IMR-90 (cell line): ENCODE measurements at regions not wholly inside any gene's neighbourhood (a gene's known extent, or its start where the extent isn't known, plus 50 kb on each side); places are given as distances from the start of the nearest gene placed in this dataset.

Experiments used
- ATAC-seq: fragments of 200-7000 bp; cut with Tn5 transposase; 2 replicates; pipeline ENCODE4 v1.9.1; 2020; ENCODE audit warnings: low read depth, mild to moderate bottlenecking, moderate library complexity
- BruUV-seq: library from RNA; stranded (reverse); fragments of 400-500 nt; replicated peaks from 2 replicates; lab custom pipeline; 2021; lab: Mats Ljungman, UMichigan
- CTCF ChIA-PET: fragments of 300-600 bp; formaldehyde crosslinking; extraction: SDS; loops from one replicate; lab custom pipeline; 2021; ENCODE audit warnings: antibody characterized with exemption; lab: Yijun Ruan, JAX
- POLR2A ChIA-PET: fragments of 300-600 bp; sonication (Branson Sonifier 250); formaldehyde crosslinking; loops from one replicate; lab custom pipeline; 2022; ENCODE audit warnings: antibody characterized with exemption; ENCODE audit not compliant: unreplicated experiment; lab: Charles Lee
- DNase-seq: peaks from one replicate; pipeline ENCODE4 v3.0.0; 2013
- H2AFZ ChIP-seq: replicated peaks from 2 replicates; pipeline ENCODE3; 2013; ENCODE audit warnings: low read length, mild to moderate bottlenecking; ENCODE audit not compliant: poor library complexity
- H2AK5ac ChIP-seq: 2 replicates; pipeline ENCODE4 v1.6.1; 2013; ENCODE audit warnings: low read depth, low read length, inconsistent platforms
- H2AK9ac ChIP-seq: replicated peaks from 2 replicates; pipeline ENCODE3; 2013; ENCODE audit warnings: mild to moderate bottlenecking, low read depth, low read length, moderate library complexity; ENCODE audit not compliant: poor library complexity
- H2BK120ac ChIP-seq: 2 replicates; pipeline ENCODE4 v1.6.1; 2013; ENCODE audit warnings: low read depth, low read length, inconsistent platforms
- H2BK15ac ChIP-seq: 3 replicates; pipeline ENCODE4 v1.6.1; 2013; ENCODE audit warnings: low read depth, low read length, inconsistent platforms
- H2BK20ac ChIP-seq: 2 replicates; pipeline ENCODE4 v1.6.1; 2013; ENCODE audit warnings: low read depth, mild to moderate bottlenecking, inconsistent platforms, low read length, moderate library complexity
- H2BK5ac ChIP-seq: 2 replicates; pipeline ENCODE4 v1.6.1; 2013; ENCODE audit warnings: mild to moderate bottlenecking, low read depth, low read length, inconsistent platforms; ENCODE audit not compliant: poor library complexity, severe bottlenecking
- H3K14ac ChIP-seq: replicated peaks from 2 replicates; pipeline ENCODE4 v1.6.1; 2013; ENCODE audit warnings: low read depth, low read length, inconsistent platforms
- H3K18ac ChIP-seq: 2 replicates; pipeline ENCODE4 v1.6.1; 2013; ENCODE audit warnings: low read depth, low read length, control low read depth
- H3K23ac ChIP-seq: 2 replicates; pipeline ENCODE4 v1.6.1; 2013; ENCODE audit warnings: low read depth, low read length, inconsistent platforms
- H3K27ac ChIP-seq: 2 replicates; pipeline ENCODE4 v1.5.1; 2013; ENCODE audit warnings: mild to moderate bottlenecking, control low read depth, low read length; ENCODE audit not compliant: insufficient read depth
- H3K27me3 ChIP-seq: 2 replicates; pipeline ENCODE4 v1.6.1; 2013; ENCODE audit warnings: low read length; ENCODE audit not compliant: control insufficient read depth, insufficient read depth
- H3K36me3 ChIP-seq: 2 replicates; pipeline ENCODE4 v1.6.1; 2013; ENCODE audit warnings: low read length, mixed read lengths; ENCODE audit not compliant: control insufficient read depth, insufficient read depth
- H3K4ac ChIP-seq: 2 replicates; pipeline ENCODE4 v1.6.1; 2013; ENCODE audit warnings: low read depth, low read length, inconsistent platforms
- H3K4me1 ChIP-seq: 2 replicates; pipeline ENCODE4 v1.6.1; 2013; ENCODE audit warnings: low read length, mixed read lengths; ENCODE audit not compliant: control insufficient read depth, insufficient read depth
- H3K4me2 ChIP-seq: 2 replicates; pipeline ENCODE4 v1.6.1; 2013; ENCODE audit warnings: low read depth, mild to moderate bottlenecking, control low read depth, low read length, moderate library complexity
- H3K4me3 ChIP-seq: 2 replicates; pipeline ENCODE4 v1.5.1; 2013; ENCODE audit warnings: low read depth, mild to moderate bottlenecking, control low read depth, low read length, moderate library complexity; ENCODE audit not compliant: insufficient read depth
- H3K56ac ChIP-seq: 2 replicates; pipeline ENCODE4 v1.6.1; 2013; ENCODE audit warnings: low read length, inconsistent platforms; ENCODE audit not compliant: insufficient read depth; ENCODE audit errors: extremely low read depth
- H3K79me1 ChIP-seq, 2 experiments: 2 replicates each; pipeline ENCODE4 v1.6.1; 2013; ENCODE audit warnings: low read length in 2 of 2, inconsistent platforms in 1 of 2, low read depth in 1 of 2
- H3K9ac ChIP-seq: 2 replicates; pipeline ENCODE4 v1.6.1; 2013; ENCODE audit warnings: low read depth, low read length, control low read depth
- H3K9me1 ChIP-seq: 2 replicates; pipeline ENCODE4 v1.6.1; 2013; ENCODE audit warnings: low read length, inconsistent platforms; ENCODE audit not compliant: insufficient read depth
- H3K9me3 ChIP-seq: 2 replicates; pipeline ENCODE4 v1.6.1; 2013; ENCODE audit warnings: low read length; ENCODE audit not compliant: control insufficient read depth, insufficient read depth
- H4K20me1 ChIP-seq: 2 replicates; pipeline ENCODE4 v1.6.1; 2013; ENCODE audit warnings: low read length, inconsistent platforms; ENCODE audit not compliant: insufficient read depth
- H4K5ac ChIP-seq: 2 replicates; pipeline ENCODE4 v1.6.1; 2013; ENCODE audit warnings: mild to moderate bottlenecking, low read depth, low read length, control low read depth
- H4K8ac ChIP-seq, 2 experiments: 2 replicates each; pipeline ENCODE4 v1.6.1; 2013; ENCODE audit warnings: low read depth in 2 of 2, low read length in 2 of 2, control low read depth in 1 of 2, inconsistent platforms in 1 of 2
- H4K91ac ChIP-seq: 2 replicates; pipeline ENCODE4 v1.6.1; 2013; ENCODE audit warnings: low read depth, low read length, inconsistent platforms; ENCODE audit not compliant: insufficient read depth
- BHLHE40 ChIP-seq: fragments of 150-350 bp; IDR thresholded peaks from 2 replicates; pipeline ENCODE4 v1.6.1; 2016; ENCODE audit warnings: mild to moderate bottlenecking, low read depth, low read length
- CEBPB ChIP-seq: IDR thresholded peaks from 2 replicates; pipeline ENCODE4 v1.6.1; 2012; ENCODE audit warnings: low read depth, low read length, improper control_type of control experiment
- CHD1 ChIP-seq: IDR thresholded peaks from 2 replicates; pipeline ENCODE4 v1.6.1; 2012; ENCODE audit warnings: low read depth, low read length, improper control_type of control experiment
- FOS ChIP-seq: fragments of 150-350 bp; IDR thresholded peaks from 2 replicates; pipeline ENCODE4 v1.6.1; 2016; ENCODE audit warnings: low read depth, low read length
- MAFK ChIP-seq: IDR thresholded peaks from 2 replicates; pipeline ENCODE4 v1.6.1; 2012; ENCODE audit warnings: low read depth, low read length, improper control_type of control experiment
- MAZ ChIP-seq: IDR thresholded peaks from 2 replicates; pipeline ENCODE4 v1.6.1; 2012; ENCODE audit warnings: low read depth, mild to moderate bottlenecking, low read length, improper control_type of control experiment, moderate library complexity, borderline replicate concordance
- MXI1 ChIP-seq: IDR thresholded peaks from 2 replicates; pipeline ENCODE4 v1.6.1; 2012; ENCODE audit warnings: low read depth, mild to moderate bottlenecking, low read length, moderate library complexity, borderline replicate concordance
- NFE2L2 ChIP-seq: fragments of 150-350 bp; IDR thresholded peaks from 2 replicates; pipeline ENCODE4 v1.6.1; 2016; ENCODE audit warnings: low read depth, mild to moderate bottlenecking, low read length
- POLR2A ChIP-seq: IDR thresholded peaks from 2 replicates; pipeline ENCODE4 v1.6.1; 2012; ENCODE audit warnings: mild to moderate bottlenecking, low read depth, low read length
- RAD21 ChIP-seq: IDR thresholded peaks from 2 replicates; pipeline ENCODE4 v1.6.1; 2012; ENCODE audit warnings: low read length, improper control_type of control experiment
- RCOR1 ChIP-seq: IDR thresholded peaks from 2 replicates; pipeline ENCODE4 v1.6.1; 2012; ENCODE audit warnings: mild to moderate bottlenecking, low read length, improper control_type of control experiment; ENCODE audit not compliant: insufficient replicate concordance
- RFX5 ChIP-seq: IDR thresholded peaks from 2 replicates; pipeline ENCODE4 v1.8.0; 2012; ENCODE audit warnings: low read depth, mild to moderate bottlenecking, low read length, moderate library complexity
- SMC3 ChIP-seq: fragments of 150-350 bp; IDR thresholded peaks from 2 replicates; pipeline ENCODE4 v1.6.1; 2016; ENCODE audit warnings: low read depth, mild to moderate bottlenecking, antibody characterized with exemption, low read length, moderate library complexity
- WGBS, 2 experiments: methylation state at CpG; one replicate each; pipeline versions ENCODE4 v1.1.5 to v1.1.7; 2013; ENCODE audit warnings: missing lambda C conversion rate in 2 of 2; ENCODE audit not compliant: insufficient read length in 1 of 2; ENCODE audit errors: extremely low coverage in 2 of 2; 5-methylcytosine and 5-hydroxymethylcytosine counted together
- dilution Hi-C: fragments of 300-500 bp; cut with HindIII; formaldehyde crosslinking; loops from one replicate; pipeline ENCODE4 v1.14.3; 2018; ENCODE audit warnings: low sequenced_read_pairs; ENCODE audit not compliant: unreplicated experiment
- in situ Hi-C: fragments of 300-500 bp; cut with MboI; formaldehyde crosslinking; loops from 3 replicates; pipeline ENCODE4 v1.14.3; 2019; ENCODE audit warnings: low sequenced_read_pairs, inconsistent platforms, mixed read lengths
- intact Hi-C: fragments of 100-400 bp; cut with micrococcal nuclease; formaldehyde crosslinking; loops from 2 replicates; pipeline ENCODE4 v1.10.0; 2022
- TF ChIP-seq, protein P1 (sequence below): fragments of 150-350 bp; IDR thresholded peaks from 2 replicates; pipeline ENCODE4 v1.6.1; 2017; ENCODE audit warnings: mild to moderate bottlenecking, antibody characterized with exemption, low read length, low read depth
- TF ChIP-seq, protein P2 (sequence below): conservative IDR thresholded peaks from 2 replicates; pipeline ENCODE4 v1.5.1; 2012; ENCODE audit warnings: mild to moderate bottlenecking, low read depth, low read length, improper control_type of control experiment
- TF ChIP-seq, protein P3 (sequence below): fragments of 150-350 bp; IDR thresholded peaks from 2 replicates; pipeline ENCODE4 v1.6.1; 2016; ENCODE audit warnings: low read depth, mild to moderate bottlenecking, low read length, moderate library complexity, borderline replicate concordance

DNA sequence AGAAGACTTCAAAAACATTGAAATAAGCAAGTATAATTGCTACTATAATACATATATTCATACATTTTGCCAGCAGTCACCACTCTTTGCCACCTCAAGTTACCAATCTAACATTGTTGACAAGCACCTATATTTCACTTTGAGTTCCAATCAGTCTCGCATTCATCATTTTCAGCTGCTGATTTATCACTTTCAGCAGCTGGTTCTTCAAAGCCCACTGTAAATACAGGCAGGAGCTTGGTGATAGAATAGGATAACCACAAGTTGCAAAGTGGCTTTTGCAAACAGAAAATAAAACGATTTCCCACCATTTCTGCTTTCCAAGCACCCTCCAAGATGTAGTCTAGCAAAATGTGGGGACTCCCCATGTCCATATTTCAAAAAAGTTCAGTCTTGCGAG, 114.2 kb upstream of the ITGA1 start:
- no CpG with 5 or more reads among the region's 3 CpGs for WGBS, 2 experiments
- ATAC-seq (no peak), DNase-seq (no peak)
- in situ Hi-C loops = loop anchor here (10.0 to 25.0 kb wide), 2 partner anchors 231 to 1286 kb away; partner anchors contain the start of gene ISL1
- no peak overlapping the region for H2AK9ac ChIP-seq
- H3K27ac ChIP-seq = no peak overlapping the region
- H3K18ac ChIP-seq = no peak overlapping the region
- no TSS peak for BruUV-seq
- dilution Hi-C loops = no loop called here
- intact Hi-C loops = no loop called here
- H3K4me2 ChIP-seq = no peak overlapping the region
- no peaks in the 10 kb centered on the region for H4K20me1 ChIP-seq
- no peak overlapping the region for H3K4ac ChIP-seq
- ChIA-PET POLR2A (interaction anchor here (0.6 kb wide), 1 partner anchor 121 kb away, joined by 4 read pairs; no protein-coding TSS in a partner anchor), CTCF (no interaction called here)
- no peaks in the 10 kb centered on the region for H3K79me1 ChIP-seq
- no peak overlapping the region for H3K56ac ChIP-seq
- no peak overlapping the region for H2BK20ac ChIP-seq
- no peaks in the 10 kb centered on the region for H3K36me3 ChIP-seq
- H3K9me3 ChIP-seq = no peaks in the 10 kb centered on the region
- no peak overlapping the region for H4K91ac ChIP-seq
- H2BK5ac ChIP-seq = no peak overlapping the region
- TF ChIP-seq, protein P1, sequence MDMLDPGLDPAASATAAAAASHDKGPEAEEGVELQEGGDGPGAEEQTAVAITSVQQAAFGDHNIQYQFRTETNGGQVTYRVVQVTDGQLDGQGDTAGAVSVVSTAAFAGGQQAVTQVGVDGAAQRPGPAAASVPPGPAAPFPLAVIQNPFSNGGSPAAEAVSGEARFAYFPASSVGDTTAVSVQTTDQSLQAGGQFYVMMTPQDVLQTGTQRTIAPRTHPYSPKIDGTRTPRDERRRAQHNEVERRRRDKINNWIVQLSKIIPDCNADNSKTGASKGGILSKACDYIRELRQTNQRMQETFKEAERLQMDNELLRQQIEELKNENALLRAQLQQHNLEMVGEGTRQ = no peak
- no peak for TF ChIP-seq MXI1
- TF ChIP-seq NFE2L2 = no peak
- no peak for TF ChIP-seq RAD21
- no peak for TF ChIP-seq CEBPB
- no peak for TF ChIP-seq FOS
- TF ChIP-seq MAZ = no peak
- TF ChIP-seq CHD1 = no peak
- TF ChIP-seq BHLHE40 = no peak
- TF ChIP-seq, protein P2, sequence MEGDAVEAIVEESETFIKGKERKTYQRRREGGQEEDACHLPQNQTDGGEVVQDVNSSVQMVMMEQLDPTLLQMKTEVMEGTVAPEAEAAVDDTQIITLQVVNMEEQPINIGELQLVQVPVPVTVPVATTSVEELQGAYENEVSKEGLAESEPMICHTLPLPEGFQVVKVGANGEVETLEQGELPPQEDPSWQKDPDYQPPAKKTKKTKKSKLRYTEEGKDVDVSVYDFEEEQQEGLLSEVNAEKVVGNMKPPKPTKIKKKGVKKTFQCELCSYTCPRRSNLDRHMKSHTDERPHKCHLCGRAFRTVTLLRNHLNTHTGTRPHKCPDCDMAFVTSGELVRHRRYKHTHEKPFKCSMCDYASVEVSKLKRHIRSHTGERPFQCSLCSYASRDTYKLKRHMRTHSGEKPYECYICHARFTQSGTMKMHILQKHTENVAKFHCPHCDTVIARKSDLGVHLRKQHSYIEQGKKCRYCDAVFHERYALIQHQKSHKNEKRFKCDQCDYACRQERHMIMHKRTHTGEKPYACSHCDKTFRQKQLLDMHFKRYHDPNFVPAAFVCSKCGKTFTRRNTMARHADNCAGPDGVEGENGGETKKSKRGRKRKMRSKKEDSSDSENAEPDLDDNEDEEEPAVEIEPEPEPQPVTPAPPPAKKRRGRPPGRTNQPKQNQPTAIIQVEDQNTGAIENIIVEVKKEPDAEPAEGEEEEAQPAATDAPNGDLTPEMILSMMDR = no peak
- TF ChIP-seq RFX5 = no peak
- TF ChIP-seq, protein P3, sequence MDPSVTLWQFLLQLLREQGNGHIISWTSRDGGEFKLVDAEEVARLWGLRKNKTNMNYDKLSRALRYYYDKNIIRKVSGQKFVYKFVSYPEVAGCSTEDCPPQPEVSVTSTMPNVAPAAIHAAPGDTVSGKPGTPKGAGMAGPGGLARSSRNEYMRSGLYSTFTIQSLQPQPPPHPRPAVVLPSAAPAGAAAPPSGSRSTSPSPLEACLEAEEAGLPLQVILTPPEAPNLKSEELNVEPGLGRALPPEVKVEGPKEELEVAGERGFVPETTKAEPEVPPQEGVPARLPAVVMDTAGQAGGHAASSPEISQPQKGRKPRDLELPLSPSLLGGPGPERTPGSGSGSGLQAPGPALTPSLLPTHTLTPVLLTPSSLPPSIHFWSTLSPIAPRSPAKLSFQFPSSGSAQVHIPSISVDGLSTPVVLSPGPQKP = no peak
- no peak for TF ChIP-seq SMC3
- TF ChIP-seq RCOR1 = no peak
- TF ChIP-seq POLR2A = no peak
- TF ChIP-seq MAFK = no peak
- H3K23ac ChIP-seq = no peak overlapping the region
- no peak overlapping the region for H2AFZ ChIP-seq
- no peak overlapping the region for H3K4me3 ChIP-seq
- H4K8ac ChIP-seq = no peak overlapping the region; a peak in 1 of 4 replicates
- no peak overlapping the region for H4K5ac ChIP-seq
- no peaks in the 10 kb centered on the region; the same call in none of the 2 replicates for H3K27me3 ChIP-seq
- no peak overlapping the region for H2AK5ac ChIP-seq
- no peak overlapping the region for H3K9ac ChIP-seq
- no peak overlapping the region for H2BK120ac ChIP-seq
- no peak overlapping the region for H2BK15ac ChIP-seq
- peaks cover 2% of the 10 kb centered on the region; the same call in 1 of the 2 replicates for H3K4me1 ChIP-seq
- H3K14ac ChIP-seq = no peak overlapping the region
- peaks cover 6% of the 10 kb centered on the region; the same call in 1 of the 2 replicates for H3K9me1 ChIP-seq
